Esophagus squamous epithelium (tissue), 4 donors: ENCODE measurements at regions not wholly inside any gene's neighbourhood (a gene's known extent, or its start where the extent isn't known, plus 50 kb on each side); places are given as distances from the start of the nearest gene placed in this dataset.

Experiments used
- POLR2A ChIP-seq, 4 donors: fragments of 450-650 bp; IDR thresholded peaks; one replicate each; pipeline ENCODE4 v1.6.1; 2017; ENCODE audit warnings: antibody characterized with exemption in 4 of 4, mild to moderate bottlenecking in 4 of 4, moderate library complexity in 3 of 4
- TF ChIP-seq, protein P1 (sequence below), 6 experiments: fragments of 450-650 bp in 4 of 6; fragments of 200-600 bp in 2 of 6; sonication (generic) in 2 of 6; IDR thresholded peaks; one replicate each; pipeline ENCODE4 v1.5.1; 2016 to 2019; ENCODE audit warnings: antibody characterized with exemption in 6 of 6, mild to moderate bottlenecking in 4 of 6, moderate library complexity in 4 of 6

DNA sequence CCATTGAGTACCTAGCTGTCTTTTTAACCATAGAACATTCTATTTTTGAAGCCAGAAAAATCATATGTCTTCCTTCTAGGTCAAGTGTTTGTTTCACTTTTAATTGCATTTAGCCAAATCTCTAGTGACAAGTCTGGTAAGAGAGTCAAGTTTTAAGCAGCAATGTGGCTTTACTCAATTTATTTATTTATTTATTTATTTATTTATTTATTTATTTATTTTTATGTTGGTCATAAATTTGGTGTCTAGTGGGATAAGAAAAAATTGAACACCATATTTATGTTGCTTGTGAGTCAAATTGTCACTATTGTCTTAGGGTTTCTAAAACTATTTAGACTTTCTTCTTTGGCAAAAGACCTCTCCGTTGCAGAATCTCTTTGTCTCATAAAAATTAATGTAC is 174.5 kb upstream of the BCHE start:
- TF ChIP-seq, protein P1, sequence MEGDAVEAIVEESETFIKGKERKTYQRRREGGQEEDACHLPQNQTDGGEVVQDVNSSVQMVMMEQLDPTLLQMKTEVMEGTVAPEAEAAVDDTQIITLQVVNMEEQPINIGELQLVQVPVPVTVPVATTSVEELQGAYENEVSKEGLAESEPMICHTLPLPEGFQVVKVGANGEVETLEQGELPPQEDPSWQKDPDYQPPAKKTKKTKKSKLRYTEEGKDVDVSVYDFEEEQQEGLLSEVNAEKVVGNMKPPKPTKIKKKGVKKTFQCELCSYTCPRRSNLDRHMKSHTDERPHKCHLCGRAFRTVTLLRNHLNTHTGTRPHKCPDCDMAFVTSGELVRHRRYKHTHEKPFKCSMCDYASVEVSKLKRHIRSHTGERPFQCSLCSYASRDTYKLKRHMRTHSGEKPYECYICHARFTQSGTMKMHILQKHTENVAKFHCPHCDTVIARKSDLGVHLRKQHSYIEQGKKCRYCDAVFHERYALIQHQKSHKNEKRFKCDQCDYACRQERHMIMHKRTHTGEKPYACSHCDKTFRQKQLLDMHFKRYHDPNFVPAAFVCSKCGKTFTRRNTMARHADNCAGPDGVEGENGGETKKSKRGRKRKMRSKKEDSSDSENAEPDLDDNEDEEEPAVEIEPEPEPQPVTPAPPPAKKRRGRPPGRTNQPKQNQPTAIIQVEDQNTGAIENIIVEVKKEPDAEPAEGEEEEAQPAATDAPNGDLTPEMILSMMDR (IDR thresholded peaks at IDR 0.05): no peak
- TF ChIP-seq POLR2A (IDR thresholded peaks at IDR 0.05): no peak
